ENCODE measurements at regions not wholly inside any gene's neighbourhood (a gene's known extent, or its start where the extent isn't known, plus 50 kb on each side); places are given as distances from the start of the nearest gene placed in this dataset.

DNA sequence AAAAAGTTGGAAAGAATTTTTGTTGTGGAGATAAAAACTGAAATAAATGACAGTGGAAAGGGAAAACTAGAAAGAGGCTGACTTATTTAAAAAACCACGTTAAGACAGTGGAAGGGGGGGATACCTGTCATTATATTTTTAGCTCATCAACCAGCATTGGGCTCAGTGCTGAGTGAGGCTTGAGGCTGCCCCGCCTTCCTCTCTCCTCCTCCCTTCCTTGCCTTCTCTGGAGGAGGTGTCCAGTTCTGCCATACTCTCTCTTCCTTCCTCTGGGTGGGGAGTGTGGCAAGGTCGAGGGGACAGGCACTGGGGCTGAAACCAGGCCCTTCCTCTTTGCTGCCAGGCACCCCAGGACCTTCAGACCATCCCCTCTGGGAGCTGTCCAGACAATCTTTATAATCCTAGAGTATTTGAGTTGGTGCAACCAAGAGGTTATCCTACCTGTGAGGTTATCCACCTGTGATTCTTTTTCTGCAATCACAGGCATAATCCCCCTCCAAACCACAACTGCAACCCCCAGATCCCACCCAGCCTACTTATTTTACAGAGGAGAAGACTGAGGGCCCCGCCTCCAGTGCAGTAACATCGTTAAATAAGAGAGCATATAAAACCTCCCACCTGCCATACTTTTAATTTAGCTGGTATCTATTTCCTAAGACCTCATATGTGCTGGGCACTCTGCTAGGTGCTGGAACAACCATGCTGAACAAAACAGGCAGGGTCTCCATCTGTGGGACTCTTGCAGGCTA, 578.5 kb downstream of the BUD13 start:
- TF ChIP-seq YY1 (IDR thresholded peaks at IDR 0.05; ENCODE audit: low read depth) (no peak), EP300 (IDR thresholded peaks at IDR 0.05; ENCODE audit: borderline replicate concordance) (no peak), CEBPB (IDR thresholded peaks at IDR 0.05) (no peak), USF1 (IDR thresholded peaks at IDR 0.05) (no peak), FOXM1 (IDR thresholded peaks at IDR 0.05; ENCODE audit: borderline replicate concordance, low read depth) (no peak), ZBTB7A (IDR thresholded peaks at IDR 0.05; ENCODE audit: low read depth) (no peak), RAD21 (IDR thresholded peaks at IDR 0.05; ENCODE audit: low read depth) (no peak), TCF12 (IDR thresholded peaks at IDR 0.05; ENCODE audit: low read depth) (no peak), EGR1 (IDR thresholded peaks at IDR 0.05) (no peak), CREB1 (IDR thresholded peaks at IDR 0.05; ENCODE audit: low read depth) (no peak), TAF1 (IDR thresholded peaks at IDR 0.05; ENCODE audit: low read depth) (no peak), NFIC (IDR thresholded peaks at IDR 0.05) (no peak), TEAD4 (IDR thresholded peaks at IDR 0.05) (no peak)
- TF ChIP-seq, protein P1, sequence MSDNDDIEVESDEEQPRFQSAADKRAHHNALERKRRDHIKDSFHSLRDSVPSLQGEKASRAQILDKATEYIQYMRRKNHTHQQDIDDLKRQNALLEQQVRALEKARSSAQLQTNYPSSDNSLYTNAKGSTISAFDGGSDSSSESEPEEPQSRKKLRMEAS (IDR thresholded peaks at IDR 0.05): no peak
- TF ChIP-seq, protein P2, sequence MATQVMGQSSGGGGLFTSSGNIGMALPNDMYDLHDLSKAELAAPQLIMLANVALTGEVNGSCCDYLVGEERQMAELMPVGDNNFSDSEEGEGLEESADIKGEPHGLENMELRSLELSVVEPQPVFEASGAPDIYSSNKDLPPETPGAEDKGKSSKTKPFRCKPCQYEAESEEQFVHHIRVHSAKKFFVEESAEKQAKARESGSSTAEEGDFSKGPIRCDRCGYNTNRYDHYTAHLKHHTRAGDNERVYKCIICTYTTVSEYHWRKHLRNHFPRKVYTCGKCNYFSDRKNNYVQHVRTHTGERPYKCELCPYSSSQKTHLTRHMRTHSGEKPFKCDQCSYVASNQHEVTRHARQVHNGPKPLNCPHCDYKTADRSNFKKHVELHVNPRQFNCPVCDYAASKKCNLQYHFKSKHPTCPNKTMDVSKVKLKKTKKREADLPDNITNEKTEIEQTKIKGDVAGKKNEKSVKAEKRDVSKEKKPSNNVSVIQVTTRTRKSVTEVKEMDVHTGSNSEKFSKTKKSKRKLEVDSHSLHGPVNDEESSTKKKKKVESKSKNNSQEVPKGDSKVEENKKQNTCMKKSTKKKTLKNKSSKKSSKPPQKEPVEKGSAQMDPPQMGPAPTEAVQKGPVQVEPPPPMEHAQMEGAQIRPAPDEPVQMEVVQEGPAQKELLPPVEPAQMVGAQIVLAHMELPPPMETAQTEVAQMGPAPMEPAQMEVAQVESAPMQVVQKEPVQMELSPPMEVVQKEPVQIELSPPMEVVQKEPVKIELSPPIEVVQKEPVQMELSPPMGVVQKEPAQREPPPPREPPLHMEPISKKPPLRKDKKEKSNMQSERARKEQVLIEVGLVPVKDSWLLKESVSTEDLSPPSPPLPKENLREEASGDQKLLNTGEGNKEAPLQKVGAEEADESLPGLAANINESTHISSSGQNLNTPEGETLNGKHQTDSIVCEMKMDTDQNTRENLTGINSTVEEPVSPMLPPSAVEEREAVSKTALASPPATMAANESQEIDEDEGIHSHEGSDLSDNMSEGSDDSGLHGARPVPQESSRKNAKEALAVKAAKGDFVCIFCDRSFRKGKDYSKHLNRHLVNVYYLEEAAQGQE (IDR thresholded peaks at IDR 0.05; ENCODE audit: low read depth): no peak

- TF ChIP-seq EP300 (IDR thresholded peaks at IDR 0.05; ENCODE audit: borderline replicate concordance) (no peak), ZBTB7A (IDR thresholded peaks at IDR 0.05; ENCODE audit: low read depth) (no peak), TEAD4 (IDR thresholded peaks at IDR 0.05) (no peak), RAD21 (IDR thresholded peaks at IDR 0.05; ENCODE audit: low read depth) (no peak), CEBPB (IDR thresholded peaks at IDR 0.05) (no peak), CREB1 (IDR thresholded peaks at IDR 0.05; ENCODE audit: low read depth) (no peak)
These were observed 579.3 kb downstream of the BUD13 start for GRCh38 chr11:116193321-116194131.

GRCh38 chr11:116192509-116193210, 580.1 kb downstream of the BUD13 start:
- TF ChIP-seq EP300 (IDR thresholded peaks at IDR 0.05; ENCODE audit: borderline replicate concordance) (no peak), TEAD4 (IDR thresholded peaks at IDR 0.05) (no peak)

GRCh38 chr11:116190861-116191260, 581.9 kb downstream of the BUD13 start:
- no peak for TF ChIP-seq NFIC (IDR thresholded peaks at IDR 0.05)

DNA sequence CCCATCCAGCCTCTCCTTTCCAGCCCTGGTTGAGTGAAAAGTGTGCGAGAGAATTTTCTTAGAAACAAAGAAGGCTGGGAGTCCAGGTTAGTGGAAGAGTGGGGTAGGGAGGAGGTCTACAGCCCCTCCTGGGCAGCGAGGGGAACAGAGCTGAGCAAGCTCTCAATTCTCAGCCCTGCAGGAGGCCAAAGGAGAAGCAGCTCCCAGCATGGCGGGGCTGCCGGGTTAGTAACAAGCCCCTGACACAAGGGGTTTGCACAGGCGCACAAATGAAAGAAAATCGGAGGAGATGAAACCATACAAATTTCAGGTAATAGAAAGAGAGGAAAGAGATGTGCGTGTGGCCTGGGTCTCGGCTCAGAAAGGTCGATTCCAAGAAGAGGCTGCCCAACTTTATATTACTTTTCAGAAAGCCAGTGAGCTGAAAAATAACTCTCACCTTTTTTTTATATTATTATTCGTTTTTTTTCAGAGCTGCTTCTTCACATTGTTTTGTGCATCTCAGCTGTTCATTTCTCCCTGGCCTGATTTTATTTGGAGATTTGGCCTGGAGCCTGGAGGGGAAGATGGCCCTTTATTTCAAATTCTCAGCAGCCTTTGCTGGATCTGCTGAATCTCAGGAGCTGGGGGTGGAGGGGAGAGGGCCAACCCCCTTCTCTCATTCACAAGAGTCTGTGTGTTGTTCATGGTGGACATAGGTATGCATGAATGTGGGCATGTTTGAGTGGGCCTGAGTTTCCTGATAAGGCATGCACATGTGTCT, 583.2 kb downstream of the BUD13 start:
- TF ChIP-seq TCF12 (IDR thresholded peaks at IDR 0.05; ENCODE audit: low read depth): no peak
- TF ChIP-seq NFIC (IDR thresholded peaks at IDR 0.05): no peak
- TF ChIP-seq EP300 (IDR thresholded peaks at IDR 0.05; ENCODE audit: borderline replicate concordance): no peak
- TF ChIP-seq, protein P2 (IDR thresholded peaks at IDR 0.05; ENCODE audit: low read depth): no peak
- TF ChIP-seq, protein P1 (IDR thresholded peaks at IDR 0.05): no peak
- no peak for TF ChIP-seq RAD21 (IDR thresholded peaks at IDR 0.05; ENCODE audit: low read depth)
- TF ChIP-seq FOXM1 (IDR thresholded peaks at IDR 0.05; ENCODE audit: borderline replicate concordance, low read depth): no peak
- no peak for TF ChIP-seq USF1 (IDR thresholded peaks at IDR 0.05)
- no peak for TF ChIP-seq TEAD4 (IDR thresholded peaks at IDR 0.05)
- TF ChIP-seq YY1 (IDR thresholded peaks at IDR 0.05; ENCODE audit: low read depth): no peak
- no peak for TF ChIP-seq CEBPB (IDR thresholded peaks at IDR 0.05)
- TF ChIP-seq ZBTB7A (IDR thresholded peaks at IDR 0.05; ENCODE audit: low read depth): no peak
- no peak for TF ChIP-seq CREB1 (IDR thresholded peaks at IDR 0.05; ENCODE audit: low read depth)
- no peak for TF ChIP-seq EGR1 (IDR thresholded peaks at IDR 0.05)
- TF ChIP-seq TAF1 (IDR thresholded peaks at IDR 0.05; ENCODE audit: low read depth): no peak

All from Ishikawa (cell line).